ENCODE measurements at regions not wholly inside any gene's neighbourhood (a gene's known extent, or its start where the extent isn't known, plus 50 kb on each side); places are given as distances from the start of the nearest gene placed in this dataset.

- Histone ChIP-seq H3K4me3 (no peak overlapping the region), H3K4me1 (ENCODE audit: low read depth) (no peaks in the 10 kb centered on the region), H3K9me3 (no peaks in the 10 kb centered on the region), H3K36me3 (ENCODE audit: low read depth) (no peaks in the 10 kb centered on the region)
- ATAC-seq (no peak), DNase-seq (no peak)
- intact Hi-C loops (cut with DNase I, micrococcal nuclease), result no loop called here
- no peak for TF ChIP-seq CTCF (IDR thresholded peaks at IDR 0.05)
Measured at GRCh38 chr2:103880081-103880834, 973.7 kb upstream of the POU3F3 start.

- ATAC-seq (no peak), DNase-seq (no peak)
- Histone ChIP-seq H3K4me3 (no peak overlapping the region), H3K4me1 (ENCODE audit: low read depth) (no peaks in the 10 kb centered on the region), H3K36me3 (ENCODE audit: low read depth) (no peaks in the 10 kb centered on the region), H3K9me3 (no peaks in the 10 kb centered on the region)
- no peak for TF ChIP-seq CTCF (IDR thresholded peaks at IDR 0.05)
- intact Hi-C loops (cut with DNase I, micrococcal nuclease), result no loop called here
Measured at GRCh38 chr2:103887625-103888024, 966.3 kb upstream of the POU3F3 start.

- H3K4me3 ChIP-seq, result no peak overlapping the region
- ATAC-seq, result no peak
- no peak for DNase-seq
- intact Hi-C loops (cut with DNase I, micrococcal nuclease), result no loop called here
- H3K9me3 ChIP-seq, result no peaks in the 10 kb centered on the region
- no peak for TF ChIP-seq CTCF (IDR thresholded peaks at IDR 0.05)
- no peaks in the 10 kb centered on the region for H3K4me1 ChIP-seq (ENCODE audit: low read depth)
- H3K36me3 ChIP-seq (ENCODE audit: low read depth), result no peaks in the 10 kb centered on the region
Measured at GRCh38 chr2:103896182-103896581, 957.7 kb upstream of the POU3F3 start.

GRCh38 chr2:103898561-103898960 lies 955.4 kb upstream of the POU3F3 start:
- Histone ChIP-seq H3K36me3 (ENCODE audit: low read depth) (no peaks in the 10 kb centered on the region), H3K9me3 (no peaks in the 10 kb centered on the region), H3K4me3 (no peak overlapping the region), H3K4me1 (ENCODE audit: low read depth) (no peaks in the 10 kb centered on the region)
- intact Hi-C loops (cut with DNase I, micrococcal nuclease), result no loop called here
- DNase-seq (no peak), ATAC-seq (no peak)
- TF ChIP-seq CTCF (IDR thresholded peaks at IDR 0.05), result no peak

GRCh38 chr2:103902347-103902746 lies 951.6 kb upstream of the POU3F3 start:
- H3K4me3 ChIP-seq, result no peak overlapping the region

More at GRCh38 chr2:103902347-103902746, 951.6 kb upstream of the POU3F3 start:
- H3K4me1 ChIP-seq (ENCODE audit: low read depth), result no peaks in the 10 kb centered on the region
- intact Hi-C loops (cut with DNase I, micrococcal nuclease), result no loop called here
- no peak for TF ChIP-seq CTCF (IDR thresholded peaks at IDR 0.05)
- no peak for ATAC-seq
- H3K36me3 ChIP-seq (ENCODE audit: low read depth), result no peaks in the 10 kb centered on the region
- no peaks in the 10 kb centered on the region for H3K9me3 ChIP-seq
- DNase-seq, result no peak

Data from mucosa of descending colon (tissue), 3 donors.